Type B pancreatic cell (in vitro differentiated cells): ENCODE measurements at regions not wholly inside any gene's neighbourhood (a gene's known extent, or its start where the extent isn't known, plus 50 kb on each side); places are given as distances from the start of the nearest gene placed in this dataset.

Source experiments
- DNase-seq: peaks from one replicate; pipeline ENCODE4 v3.0.0; 2021; ENCODE audit warnings: mixed read lengths; ENCODE audit not compliant: unreplicated experiment; ENCODE audit errors: extremely low spot score
- H3K27ac Mint-ChIP-seq: 2 replicates; pipeline ENCODE4 v1.8.0; 2021; ENCODE audit warnings: mild to moderate bottlenecking, mixed read lengths
- H3K27me3 Mint-ChIP-seq: 2 replicates; pipeline ENCODE4 v1.8.0; 2021; ENCODE audit warnings: mixed read lengths
- H3K36me3 Mint-ChIP-seq: 2 replicates; pipeline ENCODE4 v1.8.0; 2021; ENCODE audit warnings: mixed read lengths
- H3K4me1 Mint-ChIP-seq: one replicate; pipeline ENCODE4 v1.8.0; 2021; ENCODE audit warnings: mixed read lengths; ENCODE audit not compliant: unreplicated experiment
- H3K4me3 Mint-ChIP-seq: 2 replicates; pipeline ENCODE4 v1.8.0; 2021; ENCODE audit warnings: mild to moderate bottlenecking, mixed read lengths
- H3K9me3 Mint-ChIP-seq: 2 replicates; pipeline ENCODE4 v1.8.0; 2021; ENCODE audit warnings: mixed read lengths
- TF ChIP-seq, protein P1 (sequence below): fragments of 200-600 bp; sonication (generic); conservative IDR thresholded peaks from 2 replicates; pipeline ENCODE4 v1.5.0; 2021; ENCODE audit warnings: antibody characterized with exemption, mild to moderate bottlenecking

DNA sequence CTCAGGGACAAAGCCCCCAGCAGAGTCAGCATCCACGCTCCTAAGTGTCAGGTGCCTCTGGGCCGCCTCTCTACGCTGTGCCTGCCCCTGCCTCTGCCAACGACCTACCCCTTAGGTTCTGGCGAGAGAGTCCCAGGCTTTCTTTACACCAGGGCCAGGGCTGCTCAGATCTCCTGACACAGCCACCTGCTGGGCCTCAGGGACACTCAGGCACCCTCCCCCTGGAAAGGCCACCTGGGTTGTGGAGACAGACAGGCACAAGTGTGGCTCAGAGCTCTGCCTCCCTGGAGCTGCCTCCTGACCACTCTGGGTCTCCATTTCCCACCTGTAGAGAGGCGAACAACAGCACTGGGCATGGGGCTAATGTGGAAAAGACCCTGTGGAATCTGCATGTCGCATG is 90.0 kb upstream of the ADRA2C start:
- peaks cover 19% of the 10 kb centered on the region for H3K27me3 Mint-ChIP-seq
- peaks cover 8% of the 10 kb centered on the region for H3K4me1 Mint-ChIP-seq
- DNase-seq = no peak
- no peak overlapping the region for H3K27ac Mint-ChIP-seq
- H3K36me3 Mint-ChIP-seq = no peaks in the 10 kb centered on the region
- TF ChIP-seq, protein P1, sequence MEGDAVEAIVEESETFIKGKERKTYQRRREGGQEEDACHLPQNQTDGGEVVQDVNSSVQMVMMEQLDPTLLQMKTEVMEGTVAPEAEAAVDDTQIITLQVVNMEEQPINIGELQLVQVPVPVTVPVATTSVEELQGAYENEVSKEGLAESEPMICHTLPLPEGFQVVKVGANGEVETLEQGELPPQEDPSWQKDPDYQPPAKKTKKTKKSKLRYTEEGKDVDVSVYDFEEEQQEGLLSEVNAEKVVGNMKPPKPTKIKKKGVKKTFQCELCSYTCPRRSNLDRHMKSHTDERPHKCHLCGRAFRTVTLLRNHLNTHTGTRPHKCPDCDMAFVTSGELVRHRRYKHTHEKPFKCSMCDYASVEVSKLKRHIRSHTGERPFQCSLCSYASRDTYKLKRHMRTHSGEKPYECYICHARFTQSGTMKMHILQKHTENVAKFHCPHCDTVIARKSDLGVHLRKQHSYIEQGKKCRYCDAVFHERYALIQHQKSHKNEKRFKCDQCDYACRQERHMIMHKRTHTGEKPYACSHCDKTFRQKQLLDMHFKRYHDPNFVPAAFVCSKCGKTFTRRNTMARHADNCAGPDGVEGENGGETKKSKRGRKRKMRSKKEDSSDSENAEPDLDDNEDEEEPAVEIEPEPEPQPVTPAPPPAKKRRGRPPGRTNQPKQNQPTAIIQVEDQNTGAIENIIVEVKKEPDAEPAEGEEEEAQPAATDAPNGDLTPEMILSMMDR = no peak
- H3K9me3 Mint-ChIP-seq = no peaks in the 10 kb centered on the region
- no peak overlapping the region for H3K4me3 Mint-ChIP-seq

DNA sequence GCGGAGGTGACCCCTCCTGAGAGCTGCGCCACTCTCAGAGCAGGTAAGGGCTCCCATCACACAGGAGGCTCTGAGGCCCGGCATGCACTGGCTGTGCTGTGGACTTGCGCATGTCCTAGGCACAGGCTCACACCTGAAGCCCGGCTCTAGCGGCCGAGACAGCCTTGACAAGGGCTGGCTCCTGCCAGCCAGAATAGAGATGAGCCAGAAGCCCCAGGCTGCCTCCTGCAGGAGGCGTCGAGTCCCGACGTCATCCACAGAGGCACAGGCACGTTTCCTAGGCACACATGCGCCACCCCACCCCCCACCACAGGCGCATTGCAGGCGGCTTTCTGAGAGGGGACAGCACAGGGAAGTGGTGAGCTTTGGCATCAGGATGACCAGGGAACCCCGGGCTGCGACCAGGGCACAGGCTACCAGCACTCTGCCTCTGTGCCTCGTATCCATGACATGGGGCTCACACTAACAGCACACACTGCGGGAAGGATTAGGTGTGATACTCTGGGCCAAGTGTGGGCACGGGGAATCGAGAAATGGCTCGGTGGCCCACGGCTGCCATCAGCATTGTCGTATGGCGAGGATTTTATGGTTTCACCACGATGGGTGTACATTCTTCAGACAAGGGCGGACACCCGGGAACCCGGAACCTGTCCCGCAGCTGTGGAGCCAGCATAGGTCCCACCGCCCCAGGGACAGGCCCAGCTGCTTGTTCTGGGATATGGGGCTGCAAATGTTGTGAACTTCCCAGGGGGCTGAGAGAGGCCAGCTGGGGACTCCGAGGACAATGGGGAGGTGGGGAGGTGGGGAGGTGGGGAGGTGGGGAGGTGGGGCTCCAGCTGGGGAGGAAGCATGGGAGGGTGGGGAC is 90.7 kb upstream of the ADRA2C start:
- peaks cover 13% of the 10 kb centered on the region for H3K27me3 Mint-ChIP-seq
- H3K36me3 Mint-ChIP-seq = no peaks in the 10 kb centered on the region
- H3K4me3 Mint-ChIP-seq = no peak overlapping the region
- H3K27ac Mint-ChIP-seq = no peak overlapping the region
- H3K4me1 Mint-ChIP-seq = peaks cover 9% of the 10 kb centered on the region
- TF ChIP-seq, protein P1 = no peak
- no peaks in the 10 kb centered on the region for H3K9me3 Mint-ChIP-seq
- DNase-seq = no peak

DNA sequence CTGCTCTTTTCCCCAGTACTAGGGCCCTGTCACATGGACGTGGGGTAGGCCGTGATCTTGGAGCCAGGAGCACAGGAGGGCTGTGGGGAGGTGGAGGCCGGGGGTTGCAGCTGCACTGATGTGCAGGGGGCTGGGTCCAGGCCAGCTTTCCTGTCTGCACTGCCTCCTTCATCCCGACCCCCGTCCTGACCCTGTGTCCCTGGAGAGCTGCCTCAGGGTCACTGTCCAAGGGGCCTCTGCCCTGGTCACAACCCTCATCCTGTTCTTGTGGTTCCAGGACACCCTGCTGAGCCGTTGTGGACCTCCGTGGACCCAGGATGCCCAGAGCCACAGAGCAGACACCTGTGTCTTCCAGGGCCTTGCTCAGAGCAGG is 91.7 kb upstream of the ADRA2C start:
- no peaks in the 10 kb centered on the region for H3K9me3 Mint-ChIP-seq
- peaks cover 15% of the 10 kb centered on the region for H3K4me1 Mint-ChIP-seq
- no peak for DNase-seq
- no peak overlapping the region for H3K27ac Mint-ChIP-seq
- TF ChIP-seq, protein P1 = no peak
- H3K27me3 Mint-ChIP-seq = peaks cover 16% of the 10 kb centered on the region
- H3K4me3 Mint-ChIP-seq = no peak overlapping the region
- no peaks in the 10 kb centered on the region for H3K36me3 Mint-ChIP-seq

DNA sequence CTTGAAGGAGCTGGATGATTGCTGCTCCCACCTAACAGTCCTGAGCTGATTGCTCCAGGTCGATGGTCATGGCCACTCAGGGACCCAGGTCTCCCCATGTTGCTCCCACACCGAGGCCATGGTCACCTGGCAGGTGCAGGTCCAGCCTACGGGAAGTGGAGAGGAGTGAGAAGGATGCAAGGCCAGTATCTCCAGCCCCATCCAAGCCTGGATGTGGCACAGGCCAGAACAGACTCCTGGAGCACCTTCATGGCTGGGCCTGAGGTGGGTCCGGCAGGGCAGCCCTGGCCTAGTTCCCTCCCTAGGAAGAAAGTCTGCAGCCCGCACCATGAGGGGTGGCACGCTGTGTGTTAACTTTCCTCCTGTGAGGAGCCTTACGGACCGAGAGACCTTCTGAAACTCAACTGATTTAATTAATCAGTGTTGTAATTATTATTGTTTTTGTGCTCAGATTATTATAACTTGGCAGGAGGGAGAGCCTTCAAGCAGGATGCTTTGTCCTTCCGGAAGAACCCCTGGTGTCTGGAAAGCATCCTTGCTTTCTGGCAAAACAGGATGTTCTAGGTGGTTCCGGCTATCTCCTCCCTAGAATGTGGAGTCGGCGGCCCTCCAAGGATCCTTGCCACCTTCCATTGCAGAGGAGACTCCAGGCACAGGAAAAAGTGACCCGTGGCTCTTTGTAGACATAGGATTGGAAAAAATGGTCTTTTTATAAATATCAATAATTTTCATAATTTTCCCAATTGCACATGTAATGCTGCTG is 92.3 kb upstream of the ADRA2C start:
- no peak overlapping the region for H3K4me3 Mint-ChIP-seq
- peaks cover 15% of the 10 kb centered on the region for H3K4me1 Mint-ChIP-seq
- no peak overlapping the region for H3K27ac Mint-ChIP-seq
- DNase-seq = no peak
- peaks cover 16% of the 10 kb centered on the region for H3K27me3 Mint-ChIP-seq
- TF ChIP-seq, protein P1 = no peak
- H3K36me3 Mint-ChIP-seq = no peaks in the 10 kb centered on the region
- H3K9me3 Mint-ChIP-seq = no peaks in the 10 kb centered on the region

DNA sequence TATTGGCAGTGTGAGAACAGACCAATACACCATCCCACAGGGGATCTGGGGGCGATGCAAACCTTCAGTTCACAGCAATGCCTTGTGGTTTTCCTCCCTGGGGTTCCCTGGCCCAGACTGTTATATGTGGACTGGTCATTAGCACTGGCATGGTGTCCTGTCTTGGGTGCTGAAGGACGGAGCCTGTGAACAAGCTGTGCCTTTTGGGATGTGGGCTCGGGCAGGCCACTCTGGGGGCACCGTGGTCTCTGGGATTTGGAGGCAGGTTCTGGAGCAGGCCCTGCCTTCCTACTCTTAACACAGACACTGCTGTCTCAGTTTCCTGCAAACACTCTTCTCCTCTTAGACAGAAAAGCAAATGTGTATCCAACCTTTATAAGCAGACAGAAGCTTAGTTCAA is 93.0 kb upstream of the ADRA2C start:
- no peaks in the 10 kb centered on the region for H3K9me3 Mint-ChIP-seq
- no peak for DNase-seq
- TF ChIP-seq, protein P1 = no peak
- peaks cover 16% of the 10 kb centered on the region for H3K27me3 Mint-ChIP-seq
- peaks cover 15% of the 10 kb centered on the region for H3K4me1 Mint-ChIP-seq
- no peak overlapping the region for H3K27ac Mint-ChIP-seq
- H3K36me3 Mint-ChIP-seq = no peaks in the 10 kb centered on the region
- H3K4me3 Mint-ChIP-seq = no peak overlapping the region
